ENCODE measurements at regions not wholly inside any gene's neighbourhood (a gene's known extent, or its start where the extent isn't known, plus 50 kb on each side); places are given as distances from the start of the nearest gene placed in this dataset.

GRCh38 chr6:144580039-144580438 lies 294.9 kb downstream of the UTRN start:
- H3K9me3 ChIP-seq (ENCODE audit: control insufficient read depth, insufficient read depth, low read length) = no peaks in the 10 kb centered on the region
- H3K27me3 ChIP-seq (ENCODE audit: control insufficient read depth, insufficient read depth, low read length) = no peaks in the 10 kb centered on the region
- H3K4me1 ChIP-seq (ENCODE audit: control insufficient read depth, insufficient read depth, low read length) = peaks cover 25% of the 10 kb centered on the region
- H3K36me3 ChIP-seq (ENCODE audit: control insufficient read depth, insufficient read depth, low read length) = peaks cover 11% of the 10 kb centered on the region; the same call in 1 of the 2 replicates
- H3K4me3 ChIP-seq (ENCODE audit: low read depth, low read length) = no peak overlapping the region
- no peak overlapping the region for H3K9ac ChIP-seq (ENCODE audit: low read depth, low read length)
- no peak overlapping the region for H3K27ac ChIP-seq (ENCODE audit: low read depth, low read length)

GRCh38 chr6:144580771-144581170 lies 295.6 kb downstream of the UTRN start:
- Histone ChIP-seq H3K9ac (ENCODE audit: low read depth, low read length) (no peak overlapping the region), H3K27ac (ENCODE audit: low read depth, low read length) (no peak overlapping the region), H3K36me3 (ENCODE audit: control insufficient read depth, insufficient read depth, low read length) (peaks cover 11% of the 10 kb centered on the region; the same call in 1 of the 2 replicates), H3K4me1 (ENCODE audit: control insufficient read depth, insufficient read depth, low read length) (peaks cover 31% of the 10 kb centered on the region), H3K9me3 (ENCODE audit: control insufficient read depth, insufficient read depth, low read length) (no peaks in the 10 kb centered on the region), H3K4me3 (ENCODE audit: low read depth, low read length) (no peak overlapping the region), H3K27me3 (ENCODE audit: control insufficient read depth, insufficient read depth, low read length) (no peaks in the 10 kb centered on the region)

- Histone ChIP-seq H3K27me3 (ENCODE audit: control insufficient read depth, insufficient read depth, low read length) (no peaks in the 10 kb centered on the region), H3K27ac (ENCODE audit: low read depth, low read length) (no peak overlapping the region), H3K9ac (ENCODE audit: low read depth, low read length) (no peak overlapping the region), H3K4me3 (ENCODE audit: low read depth, low read length) (no peak overlapping the region), H3K36me3 (ENCODE audit: control insufficient read depth, insufficient read depth, low read length) (peaks cover 9% of the 10 kb centered on the region; the same call in 1 of the 2 replicates), H3K4me1 (ENCODE audit: control insufficient read depth, insufficient read depth, low read length) (peaks cover 43% of the 10 kb centered on the region), H3K9me3 (ENCODE audit: control insufficient read depth, insufficient read depth, low read length) (no peaks in the 10 kb centered on the region)
Measured at GRCh38 chr6:144581812-144582537, 296.8 kb downstream of the UTRN start.

- peak overlapping the region; percentile 54 for H3K4me3 ChIP-seq (ENCODE audit: low read depth, low read length)
- no peaks in the 10 kb centered on the region for H3K27me3 ChIP-seq (ENCODE audit: control insufficient read depth, insufficient read depth, low read length)
- H3K4me1 ChIP-seq (ENCODE audit: control insufficient read depth, insufficient read depth, low read length) = peaks cover 48% of the 10 kb centered on the region
- H3K27ac ChIP-seq (ENCODE audit: low read depth, low read length) = no peak overlapping the region
- H3K9ac ChIP-seq (ENCODE audit: low read depth, low read length) = peak overlapping the region; percentile 26; the same call in 1 of the 2 replicates
- no peaks in the 10 kb centered on the region for H3K9me3 ChIP-seq (ENCODE audit: control insufficient read depth, insufficient read depth, low read length)
- peaks cover 11% of the 10 kb centered on the region for H3K36me3 ChIP-seq (ENCODE audit: control insufficient read depth, insufficient read depth, low read length)
Measured at GRCh38 chr6:144582939-144583613, 297.9 kb downstream of the UTRN start.

GRCh38 chr6:144583614-144583954 lies 298.4 kb downstream of the UTRN start:
- H3K4me3 ChIP-seq (ENCODE audit: low read depth, low read length) = peak overlapping the region; percentile 54
- no peak overlapping the region for H3K9ac ChIP-seq (ENCODE audit: low read depth, low read length)
- H3K4me1 ChIP-seq (ENCODE audit: control insufficient read depth, insufficient read depth, low read length) = peaks cover 48% of the 10 kb centered on the region
- H3K27ac ChIP-seq (ENCODE audit: low read depth, low read length) = peak overlapping the region; percentile 7
- H3K36me3 ChIP-seq (ENCODE audit: control insufficient read depth, insufficient read depth, low read length) = peaks cover 12% of the 10 kb centered on the region
- no peaks in the 10 kb centered on the region for H3K27me3 ChIP-seq (ENCODE audit: control insufficient read depth, insufficient read depth, low read length)
- H3K9me3 ChIP-seq (ENCODE audit: control insufficient read depth, insufficient read depth, low read length) = no peaks in the 10 kb centered on the region

GRCh38 chr6:144585217-144585814 lies 300.2 kb downstream of the UTRN start:
- peaks cover 48% of the 10 kb centered on the region for H3K4me1 ChIP-seq (ENCODE audit: control insufficient read depth, insufficient read depth, low read length)
- no peaks in the 10 kb centered on the region for H3K27me3 ChIP-seq (ENCODE audit: control insufficient read depth, insufficient read depth, low read length)
- H3K27ac ChIP-seq (ENCODE audit: low read depth, low read length) = no peak overlapping the region
- peak overlapping the region; percentile 54 for H3K4me3 ChIP-seq (ENCODE audit: low read depth, low read length)
- H3K9ac ChIP-seq (ENCODE audit: low read depth, low read length) = no peak overlapping the region
- peaks cover 12% of the 10 kb centered on the region for H3K36me3 ChIP-seq (ENCODE audit: control insufficient read depth, insufficient read depth, low read length)
- no peaks in the 10 kb centered on the region for H3K9me3 ChIP-seq (ENCODE audit: control insufficient read depth, insufficient read depth, low read length)

- H3K36me3 ChIP-seq (ENCODE audit: control insufficient read depth, insufficient read depth, low read length) = peaks cover 14% of the 10 kb centered on the region
- no peak overlapping the region for H3K4me3 ChIP-seq (ENCODE audit: low read depth, low read length)
- no peak overlapping the region for H3K27ac ChIP-seq (ENCODE audit: low read depth, low read length)
- no peak overlapping the region for H3K9ac ChIP-seq (ENCODE audit: low read depth, low read length)
- no peaks in the 10 kb centered on the region for H3K27me3 ChIP-seq (ENCODE audit: control insufficient read depth, insufficient read depth, low read length)
- H3K9me3 ChIP-seq (ENCODE audit: control insufficient read depth, insufficient read depth, low read length) = no peaks in the 10 kb centered on the region
- peaks cover 47% of the 10 kb centered on the region for H3K4me1 ChIP-seq (ENCODE audit: control insufficient read depth, insufficient read depth, low read length)
Measured at GRCh38 chr6:144586986-144587385, 301.9 kb downstream of the UTRN start.

- Histone ChIP-seq H3K9ac (ENCODE audit: low read depth, low read length) (no peak overlapping the region), H3K4me1 (ENCODE audit: control insufficient read depth, insufficient read depth, low read length) (peaks cover 28% of the 10 kb centered on the region), H3K9me3 (ENCODE audit: control insufficient read depth, insufficient read depth, low read length) (no peaks in the 10 kb centered on the region), H3K27me3 (ENCODE audit: control insufficient read depth, insufficient read depth, low read length) (no peaks in the 10 kb centered on the region), H3K4me3 (ENCODE audit: low read depth, low read length) (no peak overlapping the region), H3K27ac (ENCODE audit: low read depth, low read length) (no peak overlapping the region), H3K36me3 (ENCODE audit: control insufficient read depth, insufficient read depth, low read length) (peaks cover 28% of the 10 kb centered on the region)
Measured at GRCh38 chr6:144588697-144589325, 303.7 kb downstream of the UTRN start.

GRCh38 chr6:144590532-144590931 lies 305.4 kb downstream of the UTRN start:
- peaks cover 19% of the 10 kb centered on the region for H3K4me1 ChIP-seq (ENCODE audit: control insufficient read depth, insufficient read depth, low read length)
- H3K9ac ChIP-seq (ENCODE audit: low read depth, low read length) = no peak overlapping the region
- no peak overlapping the region for H3K27ac ChIP-seq (ENCODE audit: low read depth, low read length)

GRCh38 chr6:144593392-144593791 lies 308.3 kb downstream of the UTRN start:
- Histone ChIP-seq H3K36me3 (ENCODE audit: control insufficient read depth, insufficient read depth, low read length) (peaks cover 26% of the 10 kb centered on the region), H3K4me3 (ENCODE audit: low read depth, low read length) (no peak overlapping the region), H3K9me3 (ENCODE audit: control insufficient read depth, insufficient read depth, low read length) (no peaks in the 10 kb centered on the region), H3K4me1 (ENCODE audit: control insufficient read depth, insufficient read depth, low read length) (no peaks in the 10 kb centered on the region), H3K9ac (ENCODE audit: low read depth, low read length) (no peak overlapping the region), H3K27me3 (ENCODE audit: control insufficient read depth, insufficient read depth, low read length) (no peaks in the 10 kb centered on the region), H3K27ac (ENCODE audit: low read depth, low read length) (no peak overlapping the region)

More at GRCh38 chr6:144590532-144590931, 305.4 kb downstream of the UTRN start:
- H3K9me3 ChIP-seq (ENCODE audit: control insufficient read depth, insufficient read depth, low read length) = no peaks in the 10 kb centered on the region
- no peak overlapping the region for H3K4me3 ChIP-seq (ENCODE audit: low read depth, low read length)
- H3K27me3 ChIP-seq (ENCODE audit: control insufficient read depth, insufficient read depth, low read length) = no peaks in the 10 kb centered on the region
- H3K36me3 ChIP-seq (ENCODE audit: control insufficient read depth, insufficient read depth, low read length) = peaks cover 30% of the 10 kb centered on the region

All from HUES48 (cell line).